Nephron progenitor cell (in vitro differentiated cells): ENCODE measurements at regions not wholly inside any gene's neighbourhood (a gene's known extent, or its start where the extent isn't known, plus 50 kb on each side); places are given as distances from the start of the nearest gene placed in this dataset.
A peak's percentile ranks its signal among the peaks of the same experiment; 100 is the strongest.

ENCODE experiments used
- DNase-seq: peaks from one replicate; pipeline ENCODE4 v3.0.0; 2021
- H3K27ac Mint-ChIP-seq: 2 replicates; pipeline ENCODE4 v1.8.0; 2021; ENCODE audit warnings: mild to moderate bottlenecking, moderate library complexity, mixed read lengths
- H3K27me3 Mint-ChIP-seq: 2 replicates; pipeline ENCODE4 v1.8.0; 2021; ENCODE audit warnings: mild to moderate bottlenecking, low read depth, mixed read lengths; ENCODE audit not compliant: poor library complexity
- H3K36me3 Mint-ChIP-seq: 2 replicates; pipeline ENCODE4 v1.8.0; 2021; ENCODE audit warnings: low read depth, mixed read lengths
- H3K4me1 Mint-ChIP-seq: 2 replicates; pipeline ENCODE4 v1.8.0; 2021; ENCODE audit warnings: mixed read lengths
- H3K4me3 Mint-ChIP-seq: 2 replicates; pipeline ENCODE4 v1.8.0; 2021; ENCODE audit warnings: mild to moderate bottlenecking, moderate library complexity, mixed read lengths
- H3K9me3 Mint-ChIP-seq: 2 replicates; pipeline ENCODE4 v1.8.0; 2021; ENCODE audit warnings: mild to moderate bottlenecking, moderate library complexity, mixed read lengths
- TF ChIP-seq, protein P1 (sequence below): fragments of 200-600 bp; sonication (generic); IDR thresholded peaks from 2 replicates; pipeline ENCODE4 v1.5.0; 2021; ENCODE audit warnings: antibody characterized with exemption

DNA sequence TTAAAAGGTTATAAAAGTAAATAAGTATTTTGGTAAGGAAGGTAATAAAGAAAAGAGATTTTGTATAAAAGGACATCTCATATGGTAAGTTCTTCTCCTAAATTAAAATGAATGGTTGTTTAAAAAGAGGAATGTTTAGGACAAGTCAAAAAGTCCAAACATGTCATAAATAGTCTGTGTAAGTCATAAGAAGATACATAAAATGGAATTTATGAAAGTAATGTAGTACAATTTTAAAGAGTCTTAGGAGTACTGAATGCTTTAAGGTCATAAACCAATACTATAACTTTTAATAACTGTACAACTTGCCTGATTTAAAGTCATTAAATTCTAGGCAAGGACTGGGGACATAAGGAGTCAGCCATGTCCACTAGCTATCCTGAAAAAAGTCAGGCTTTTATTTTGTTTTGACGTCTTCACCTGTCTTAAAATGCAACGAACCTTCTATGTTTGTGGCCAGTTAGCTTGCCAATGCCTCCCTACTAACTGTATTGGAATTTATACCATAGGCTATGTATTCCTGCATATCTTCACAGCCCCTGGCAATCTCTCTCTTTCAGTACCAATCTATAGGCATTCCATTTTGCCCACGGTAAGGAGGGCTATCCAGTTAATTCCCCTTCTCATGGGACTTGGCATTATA lies 312.3 kb upstream of the LRRTM4 start:
- TF ChIP-seq, protein P1, sequence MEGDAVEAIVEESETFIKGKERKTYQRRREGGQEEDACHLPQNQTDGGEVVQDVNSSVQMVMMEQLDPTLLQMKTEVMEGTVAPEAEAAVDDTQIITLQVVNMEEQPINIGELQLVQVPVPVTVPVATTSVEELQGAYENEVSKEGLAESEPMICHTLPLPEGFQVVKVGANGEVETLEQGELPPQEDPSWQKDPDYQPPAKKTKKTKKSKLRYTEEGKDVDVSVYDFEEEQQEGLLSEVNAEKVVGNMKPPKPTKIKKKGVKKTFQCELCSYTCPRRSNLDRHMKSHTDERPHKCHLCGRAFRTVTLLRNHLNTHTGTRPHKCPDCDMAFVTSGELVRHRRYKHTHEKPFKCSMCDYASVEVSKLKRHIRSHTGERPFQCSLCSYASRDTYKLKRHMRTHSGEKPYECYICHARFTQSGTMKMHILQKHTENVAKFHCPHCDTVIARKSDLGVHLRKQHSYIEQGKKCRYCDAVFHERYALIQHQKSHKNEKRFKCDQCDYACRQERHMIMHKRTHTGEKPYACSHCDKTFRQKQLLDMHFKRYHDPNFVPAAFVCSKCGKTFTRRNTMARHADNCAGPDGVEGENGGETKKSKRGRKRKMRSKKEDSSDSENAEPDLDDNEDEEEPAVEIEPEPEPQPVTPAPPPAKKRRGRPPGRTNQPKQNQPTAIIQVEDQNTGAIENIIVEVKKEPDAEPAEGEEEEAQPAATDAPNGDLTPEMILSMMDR = no peak
- Mint-ChIP-seq H3K9me3 (peaks cover 59% of the 10 kb centered on the region), H3K4me1 (no peaks in the 10 kb centered on the region), H3K36me3 (peaks cover 5% of the 10 kb centered on the region), H3K4me3 (no peak overlapping the region), H3K27me3 (no peaks in the 10 kb centered on the region), H3K27ac (no peak overlapping the region)
- no peak for DNase-seq

DNA sequence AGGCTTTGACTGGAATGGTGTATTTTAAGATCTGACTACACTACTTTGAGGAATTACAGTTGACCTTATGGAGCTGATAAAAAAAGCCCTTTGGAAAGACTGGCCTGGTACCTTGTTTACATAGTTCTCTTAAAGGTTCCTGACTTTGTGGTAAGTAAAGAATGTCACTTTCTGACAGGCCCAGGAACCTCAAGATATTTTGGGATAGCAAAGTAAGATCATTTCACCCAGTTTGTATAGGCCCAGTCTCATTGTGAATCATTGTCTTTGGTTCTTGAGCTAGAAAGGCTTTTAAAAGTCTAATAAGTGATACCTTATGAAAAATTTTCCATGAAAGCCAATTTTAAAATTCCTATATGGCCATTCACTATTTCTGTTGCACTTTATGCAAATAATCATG lies 316.3 kb upstream of the LRRTM4 start:
- Mint-ChIP-seq H3K27me3 (no peaks in the 10 kb centered on the region), H3K36me3 (no peaks in the 10 kb centered on the region), H3K4me1 (no peaks in the 10 kb centered on the region), H3K9me3 (peaks cover 39% of the 10 kb centered on the region), H3K27ac (no peak overlapping the region), H3K4me3 (no peak overlapping the region)
- DNase-seq = no peak
- TF ChIP-seq, protein P1 = no peak

DNA sequence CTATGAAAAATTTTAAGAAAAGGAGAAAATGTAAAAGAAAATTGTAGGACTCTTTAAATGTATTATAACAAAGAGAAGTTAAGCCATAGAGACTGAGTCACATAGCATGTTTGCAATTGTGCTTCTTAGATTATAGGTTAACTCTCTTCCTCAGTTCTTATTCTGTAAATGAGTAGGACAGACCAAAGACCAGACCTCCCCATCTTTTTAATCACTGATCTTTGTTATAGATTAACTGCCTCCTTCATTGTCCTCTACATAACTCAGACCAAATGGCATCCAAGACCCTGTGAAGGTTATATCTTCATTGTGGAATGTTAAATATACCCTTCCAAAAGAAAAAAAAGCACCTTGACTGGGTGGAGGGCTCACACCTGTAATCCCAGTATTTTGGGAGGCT lies 316.9 kb upstream of the LRRTM4 start:
- DNase-seq = no peak
- Mint-ChIP-seq H3K4me1 (no peaks in the 10 kb centered on the region), H3K9me3 (peaks cover 32% of the 10 kb centered on the region), H3K36me3 (no peaks in the 10 kb centered on the region), H3K27me3 (no peaks in the 10 kb centered on the region), H3K4me3 (no peak overlapping the region), H3K27ac (no peak overlapping the region)
- TF ChIP-seq, protein P1 = no peak

DNA sequence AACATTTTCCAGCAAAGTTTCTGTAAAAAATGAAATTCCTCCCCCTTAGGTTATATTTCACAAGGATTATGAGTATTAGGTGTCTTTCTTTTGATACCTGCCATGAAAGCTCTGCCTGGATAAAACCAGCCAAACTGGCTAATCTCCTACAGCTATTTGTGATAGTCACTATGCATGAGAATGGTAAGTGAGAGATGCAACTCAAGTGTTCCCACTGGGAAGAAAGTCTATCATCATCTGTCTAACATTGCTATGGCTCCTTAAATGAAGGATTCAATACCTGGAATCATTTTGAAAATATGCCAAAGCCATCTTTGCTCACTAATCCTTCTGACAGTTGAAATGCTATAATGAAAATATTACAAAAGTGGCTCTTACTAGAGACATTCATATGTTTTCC lies 339.9 kb upstream of the LRRTM4 start:
- DNase-seq = no peak
- peaks cover 10% of the 10 kb centered on the region for H3K4me1 Mint-ChIP-seq
- no peak overlapping the region for H3K27ac Mint-ChIP-seq
- H3K36me3 Mint-ChIP-seq = no peaks in the 10 kb centered on the region
- H3K9me3 Mint-ChIP-seq = no peaks in the 10 kb centered on the region
- TF ChIP-seq, protein P1 = no peak
- H3K4me3 Mint-ChIP-seq = no peak overlapping the region
- H3K27me3 Mint-ChIP-seq = no peaks in the 10 kb centered on the region

DNA sequence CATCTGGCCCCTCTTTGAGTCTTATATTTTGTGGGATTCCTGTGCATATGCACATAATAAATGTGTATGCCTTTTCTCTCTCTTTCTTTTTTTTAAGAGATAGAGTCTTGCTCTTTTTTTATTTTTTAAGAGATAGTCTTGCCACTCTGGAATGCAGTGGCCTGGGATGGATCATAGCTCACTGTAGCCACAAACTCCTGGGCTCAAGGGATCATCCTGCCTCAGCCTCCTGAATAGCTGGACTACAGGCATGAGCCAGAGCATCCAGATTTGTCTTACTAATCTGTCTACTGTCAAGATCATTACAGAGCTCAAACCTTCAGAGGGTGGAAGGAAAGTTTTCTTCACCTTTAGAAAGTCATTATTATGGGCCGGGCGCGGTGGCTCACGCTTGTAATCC lies 342.2 kb upstream of the LRRTM4 start:
- Mint-ChIP-seq H3K27me3 (no peaks in the 10 kb centered on the region), H3K9me3 (no peaks in the 10 kb centered on the region), H3K4me3 (no peak overlapping the region), H3K27ac (peak overlapping the region; percentile 9), H3K4me1 (peaks cover 10% of the 10 kb centered on the region), H3K36me3 (no peaks in the 10 kb centered on the region)
- DNase-seq = no peak
- TF ChIP-seq, protein P1 = no peak

DNA sequence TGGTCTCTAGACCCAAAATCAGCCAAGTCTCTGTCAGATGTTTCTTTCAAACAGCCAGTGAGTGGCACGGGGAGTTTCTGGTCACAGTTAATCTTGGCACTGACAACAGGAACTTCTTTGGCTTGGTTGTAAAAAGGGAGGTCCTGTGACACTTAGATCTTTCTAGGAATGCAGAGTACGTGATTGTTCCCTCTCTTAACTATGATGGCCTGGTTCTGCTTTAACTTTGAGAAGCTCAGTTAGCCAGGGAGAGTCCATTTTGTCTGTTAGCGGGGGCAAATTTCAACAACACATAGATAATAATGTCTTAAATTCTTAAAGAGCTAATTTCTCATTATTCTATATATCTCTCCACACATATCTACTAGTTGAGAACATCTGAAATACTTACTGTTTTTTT lies 344.5 kb upstream of the LRRTM4 start:
- peaks cover 10% of the 10 kb centered on the region for H3K4me1 Mint-ChIP-seq
- no peak for DNase-seq
- H3K27me3 Mint-ChIP-seq = no peaks in the 10 kb centered on the region
- TF ChIP-seq, protein P1 = no peak
- peak overlapping the region; percentile 4 for H3K27ac Mint-ChIP-seq
- H3K4me3 Mint-ChIP-seq = no peak overlapping the region
- no peaks in the 10 kb centered on the region for H3K9me3 Mint-ChIP-seq
- no peaks in the 10 kb centered on the region for H3K36me3 Mint-ChIP-seq
